Fibroblast of mammary gland (primary cell): ENCODE measurements at regions not wholly inside any gene's neighbourhood (a gene's known extent, or its start where the extent isn't known, plus 50 kb on each side); places are given as distances from the start of the nearest gene placed in this dataset.

Experiments
- DNase-seq: peaks from one replicate; pipeline ENCODE4 v3.0.0-alpha.2; 2010; ENCODE audit warnings: low read depth
- H3K4me3 ChIP-seq: 2 replicates; pipeline ENCODE4 v1.5.1; 2011; ENCODE audit warnings: low read depth, mild to moderate bottlenecking, low read length, moderate library complexity; ENCODE audit not compliant: control insufficient read depth
- TF ChIP-seq, protein P1 (sequence below): conservative IDR thresholded peaks from 2 replicates; pipeline ENCODE4 v1.5.1; 2011; ENCODE audit warnings: low read depth, low read length, inconsistent platforms; ENCODE audit not compliant: control insufficient read depth, insufficient read depth

DNA sequence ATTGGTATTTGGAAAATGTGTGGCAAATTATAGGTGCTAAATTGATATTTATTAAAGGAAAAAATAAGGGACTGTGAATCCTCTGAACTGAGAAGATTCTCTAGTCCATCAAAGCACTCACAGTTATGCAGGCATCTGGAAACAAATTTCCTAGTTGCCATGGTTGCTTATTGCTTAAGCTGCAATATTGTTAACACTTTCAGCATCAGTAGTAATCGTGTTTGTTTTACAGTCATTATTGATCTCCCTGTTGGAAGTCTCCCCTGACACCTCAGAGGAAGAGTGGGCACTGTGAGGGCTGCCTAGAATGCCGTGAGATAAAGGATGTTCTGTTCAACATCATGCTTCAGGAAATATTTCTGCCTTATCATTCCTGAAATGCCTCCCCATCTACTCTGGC, 2004.3 kb upstream of the ADGRL3 start:
- TF ChIP-seq, protein P1, sequence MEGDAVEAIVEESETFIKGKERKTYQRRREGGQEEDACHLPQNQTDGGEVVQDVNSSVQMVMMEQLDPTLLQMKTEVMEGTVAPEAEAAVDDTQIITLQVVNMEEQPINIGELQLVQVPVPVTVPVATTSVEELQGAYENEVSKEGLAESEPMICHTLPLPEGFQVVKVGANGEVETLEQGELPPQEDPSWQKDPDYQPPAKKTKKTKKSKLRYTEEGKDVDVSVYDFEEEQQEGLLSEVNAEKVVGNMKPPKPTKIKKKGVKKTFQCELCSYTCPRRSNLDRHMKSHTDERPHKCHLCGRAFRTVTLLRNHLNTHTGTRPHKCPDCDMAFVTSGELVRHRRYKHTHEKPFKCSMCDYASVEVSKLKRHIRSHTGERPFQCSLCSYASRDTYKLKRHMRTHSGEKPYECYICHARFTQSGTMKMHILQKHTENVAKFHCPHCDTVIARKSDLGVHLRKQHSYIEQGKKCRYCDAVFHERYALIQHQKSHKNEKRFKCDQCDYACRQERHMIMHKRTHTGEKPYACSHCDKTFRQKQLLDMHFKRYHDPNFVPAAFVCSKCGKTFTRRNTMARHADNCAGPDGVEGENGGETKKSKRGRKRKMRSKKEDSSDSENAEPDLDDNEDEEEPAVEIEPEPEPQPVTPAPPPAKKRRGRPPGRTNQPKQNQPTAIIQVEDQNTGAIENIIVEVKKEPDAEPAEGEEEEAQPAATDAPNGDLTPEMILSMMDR = no peak
- no peak for DNase-seq
- H3K4me3 ChIP-seq = no peak overlapping the region

DNA sequence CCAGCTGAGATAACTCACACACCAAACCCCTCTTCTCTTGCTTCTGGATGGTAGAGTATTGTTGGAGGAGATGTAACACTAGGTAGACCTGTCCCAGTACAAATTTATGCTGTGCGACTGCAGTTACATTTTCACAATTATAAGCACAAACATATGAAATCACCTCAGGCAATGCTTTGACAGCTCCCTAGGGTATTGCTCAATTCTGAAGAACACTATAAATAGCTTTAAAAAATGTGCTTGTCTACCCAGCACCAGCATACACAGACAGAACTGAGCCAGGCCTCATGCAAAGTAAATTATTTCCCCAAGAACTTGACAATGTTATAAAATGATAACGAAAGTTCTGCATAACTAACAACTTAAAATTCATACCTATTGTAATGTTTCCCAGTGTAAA, 1999.1 kb upstream of the ADGRL3 start:
- DNase-seq = no peak
- H3K4me3 ChIP-seq = no peak overlapping the region
- TF ChIP-seq, protein P1 = no peak

DNA sequence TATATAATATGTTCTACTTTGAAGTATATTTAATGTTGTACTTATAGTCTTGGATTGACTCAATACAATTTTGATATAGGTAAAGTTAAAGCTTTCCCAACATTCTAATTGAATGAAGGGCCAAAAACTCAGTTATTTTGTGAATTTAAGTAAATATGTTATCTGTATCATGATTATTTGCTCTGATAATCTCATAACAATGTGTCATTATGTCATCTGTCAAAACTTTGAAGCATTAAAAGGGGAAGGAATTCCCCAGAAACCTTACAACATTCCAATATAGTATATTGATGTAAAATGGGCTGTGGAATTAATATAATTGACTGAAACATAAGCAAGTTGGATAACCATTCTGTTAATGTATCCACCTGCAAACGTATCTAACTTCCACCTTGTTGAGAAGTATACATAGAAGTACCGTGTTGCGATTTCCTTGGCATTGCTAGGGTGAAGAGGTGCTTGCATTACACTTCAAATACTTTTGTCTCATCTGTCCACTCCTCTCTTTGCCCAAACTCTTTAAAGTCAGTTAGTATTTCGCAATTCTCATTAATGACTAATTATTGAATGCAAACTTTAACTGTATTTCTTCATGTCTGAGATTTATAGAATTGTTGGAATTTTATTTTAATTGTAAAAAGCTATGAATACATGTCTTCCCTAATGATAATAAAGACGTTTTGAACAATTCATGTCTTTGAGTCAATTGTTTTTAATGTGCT, 1982.1 kb upstream of the ADGRL3 start:
- DNase-seq = no peak
- H3K4me3 ChIP-seq = no peak overlapping the region
- TF ChIP-seq, protein P1 = no peak

DNA sequence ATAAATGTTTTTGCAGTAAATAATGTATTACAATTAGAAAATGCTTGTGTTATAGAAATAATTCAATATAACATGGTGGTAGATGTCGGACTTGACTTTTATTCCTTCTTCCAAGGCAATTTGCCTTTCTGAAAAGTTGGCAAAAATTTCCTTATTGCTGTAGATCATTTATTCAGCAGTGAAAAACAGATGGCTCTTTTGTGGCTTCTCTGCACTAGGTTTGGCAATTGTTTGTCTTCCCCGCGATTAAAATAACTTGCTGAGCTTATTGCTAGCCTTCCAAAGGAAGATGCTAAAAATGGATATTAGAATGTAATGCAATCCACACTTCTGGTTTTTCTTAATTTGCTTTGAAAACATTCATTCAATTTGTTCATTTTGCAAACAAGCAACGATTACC, 1977.9 kb upstream of the ADGRL3 start:
- no peak overlapping the region for H3K4me3 ChIP-seq
- no peak for DNase-seq
- TF ChIP-seq, protein P1 = no peak

DNA sequence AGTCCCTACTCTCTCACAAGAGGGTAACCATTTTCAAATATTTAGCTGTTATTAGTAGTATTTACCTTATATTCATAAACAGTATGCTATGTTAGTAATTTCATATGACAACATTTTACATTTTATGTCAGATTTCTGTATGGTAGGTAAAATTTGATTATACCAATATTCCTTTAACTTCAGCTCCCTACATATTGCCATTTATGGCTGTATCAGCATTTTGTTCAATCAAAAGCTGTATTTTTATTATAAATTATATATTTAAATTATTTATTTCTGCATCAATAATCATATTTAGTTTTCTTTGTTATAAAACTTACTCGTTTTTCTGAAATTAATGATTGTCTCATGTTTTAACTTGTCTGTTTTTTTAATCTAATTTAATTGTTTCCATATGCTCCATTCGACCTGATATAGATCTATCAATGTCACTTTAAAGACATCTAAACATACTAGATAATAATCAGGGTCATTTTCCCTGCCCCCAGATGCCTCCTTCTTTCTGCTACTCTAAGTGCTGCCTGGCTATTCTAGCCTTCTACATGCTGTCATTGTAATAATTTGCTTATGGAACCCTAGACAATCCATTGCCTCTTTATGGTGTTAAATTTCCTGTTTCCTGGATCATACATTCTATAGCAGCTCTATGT, 1976.7 kb upstream of the ADGRL3 start:
- no peak overlapping the region for H3K4me3 ChIP-seq
- no peak for DNase-seq
- TF ChIP-seq, protein P1 = no peak

DNA sequence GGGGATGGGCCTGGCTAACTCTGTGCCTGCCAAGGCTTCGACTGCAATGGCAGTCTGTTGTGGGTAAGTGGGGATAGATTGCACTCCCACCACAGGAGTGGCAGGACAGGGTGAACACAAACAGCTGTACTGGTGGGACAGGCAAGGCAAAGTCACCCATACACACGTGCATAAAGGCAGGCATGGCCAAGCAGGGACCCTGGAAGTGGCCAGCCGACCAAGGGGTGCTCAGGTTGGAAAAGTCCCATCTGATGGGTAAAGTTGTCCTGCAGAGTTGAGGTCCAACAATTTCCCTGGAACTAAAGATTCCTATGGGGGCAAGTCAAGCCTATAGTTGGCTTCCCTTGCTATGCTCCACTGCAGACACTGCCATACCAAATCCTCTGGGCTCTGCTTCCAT, 1961.9 kb upstream of the ADGRL3 start:
- TF ChIP-seq, protein P1 = no peak
- no peak overlapping the region for H3K4me3 ChIP-seq
- no peak for DNase-seq

DNA sequence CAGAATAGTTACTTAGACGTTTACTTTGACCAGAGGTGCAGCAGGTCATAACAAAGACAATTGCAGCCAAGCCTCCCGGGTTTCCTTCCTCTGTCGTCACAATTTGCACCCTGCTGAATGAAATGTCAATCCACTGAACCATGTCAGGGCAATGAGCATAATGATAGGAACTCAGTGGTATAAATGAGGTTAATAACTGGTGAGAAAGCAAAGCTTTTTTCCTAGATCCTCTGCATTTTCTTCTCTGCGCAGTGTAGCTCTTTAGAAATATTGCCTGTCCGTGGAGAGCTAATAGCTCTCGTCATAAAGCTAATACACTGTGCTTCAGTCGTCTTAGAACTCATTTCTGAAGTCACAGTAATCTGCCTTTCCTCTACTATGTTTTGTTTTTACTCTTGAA, 1960.1 kb upstream of the ADGRL3 start:
- no peak for DNase-seq
- no peak overlapping the region for H3K4me3 ChIP-seq
- TF ChIP-seq, protein P1 = no peak
